Right lobe of liver (tissue), 6 donors: ENCODE measurements at regions not wholly inside any gene's neighbourhood (a gene's known extent, or its start where the extent isn't known, plus 50 kb on each side); places are given as distances from the start of the nearest gene placed in this dataset.

ENCODE experiments used
- ATAC-seq, 4 donors: fragments of 200-7000 bp; cut with Tn5 transposase; one replicate each; pipeline ENCODE4 v1.9.1; 2020; ENCODE audit warnings: mild to moderate bottlenecking in 4 of 4, moderate library complexity in 4 of 4
- DNase-seq, 3 donors: peaks; one replicate each; pipeline ENCODE4 v3.0.0-alpha.2; 2020
- H3K27ac ChIP-seq, 3 donors: fragments of 200-600 bp; one replicate each; pipeline ENCODE4 v1.8.0; 2022
- H3K27me3 ChIP-seq, 2 donors: fragments of 200-600 bp; one replicate each; pipeline ENCODE4 v1.8.0; 2022
- H3K36me3 ChIP-seq, 4 donors: fragments of 200-600 bp; sonication (generic) in 1 of 4; one replicate each; pipeline versions ENCODE4 v1.5.1 to v1.8.0; 2017 to 2022; ENCODE audit warnings: control low read depth in 1 of 4
- H3K4me1 ChIP-seq, 4 donors: fragments of 200-600 bp; sonication (generic) in 1 of 4; one replicate each; pipeline versions ENCODE4 v1.5.1 to v1.8.0; 2017 to 2022; ENCODE audit warnings: control low read depth in 1 of 4
- H3K4me3 ChIP-seq, 3 donors: fragments of 200-600 bp; one replicate each; pipeline ENCODE4 v1.8.0; 2022
- H3K9me3 ChIP-seq, 4 donors: fragments of 200-600 bp; sonication (generic) in 1 of 4; one replicate each; pipeline versions ENCODE4 v1.5.1 to v1.8.0; 2017 to 2022; ENCODE audit warnings: control low read depth in 1 of 4
- CTCF ChIP-seq, 4 donors: fragments of 200-600 bp in 3 of 4; fragments of 450-650 bp in 1 of 4; IDR thresholded peaks; one replicate each; pipeline versions ENCODE4 v1.5.1 to v1.8.0; 2016 to 2022; ENCODE audit warnings: antibody characterized with exemption in 4 of 4, mild to moderate bottlenecking in 2 of 4
- POLR2A ChIP-seq: fragments of 450-650 bp; IDR thresholded peaks from one replicate; pipeline ENCODE4 v1.6.1; 2017; ENCODE audit warnings: antibody characterized with exemption, mild to moderate bottlenecking
- whole genome bisulfite sequencing: methylation state at CpG from one replicate; pipeline ENCODE4 v1.1.6; 2018; ENCODE audit warnings: low coverage, low lambda C conversion rate; ENCODE audit not compliant: insufficient coverage; ENCODE audit errors: missing lambda C conversion rate; 5-methylcytosine and 5-hydroxymethylcytosine counted together
- intact Hi-C, 2 donors: fragments of 100-400 bp; cut with DNase I; formaldehyde crosslinking; loops; one replicate each; pipeline versions ENCODE4 v1.11.2 to v1.14.1; 2022
- donor health status: DM: no; HTN: yes; CAD: no.
- donor health status: DM: no; HTN: no; CAD: no.
- donor health status: DM: no; HTN: no; CAD: no.
- donor health status: DM: no; HTN: yes; CAD: no.
- donor health status: DM: no; HTN: yes; CAD: no.

GRCh38 chr7:57245206-57245605, 113.0 kb upstream of the ZNF479 start:
- Histone ChIP-seq H3K36me3 (no peaks in the 10 kb centered on the region), H3K9me3 (no peaks in the 10 kb centered on the region), H3K4me1 (no peaks in the 10 kb centered on the region), H3K27ac (no peak overlapping the region), H3K4me3 (no peak overlapping the region), H3K27me3 (no peaks in the 10 kb centered on the region)
- 51% methylated on average over 4 of the region's 4 CpGs for WGBS
- TF ChIP-seq CTCF (IDR thresholded peaks at IDR 0.05) (no peak), POLR2A (no peak)
- intact Hi-C loops: no loop called here
- DNase-seq: no peak
- ATAC-seq: peak in 1 of 4 donors; percentile 25

DNA sequence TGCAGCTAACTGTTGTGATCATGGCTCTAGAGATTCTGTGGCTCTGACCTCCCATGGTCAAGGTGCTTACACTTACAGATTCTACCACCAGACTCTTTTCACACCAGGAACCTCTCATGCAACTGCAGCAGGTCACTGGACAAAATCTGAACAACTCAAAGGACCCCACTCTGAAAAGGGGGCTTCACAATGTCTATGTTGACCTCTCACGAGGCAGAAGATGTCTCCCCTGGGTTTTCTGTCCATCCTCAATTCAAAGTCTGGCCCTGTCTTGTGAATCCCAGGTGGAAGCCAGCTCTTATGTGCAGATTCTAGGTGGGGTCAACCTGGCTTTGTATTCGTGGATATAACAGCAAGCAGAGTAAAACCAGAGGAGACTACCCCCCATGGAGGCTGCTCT, 118.6 kb upstream of the ZNF479 start:
- no peaks in the 10 kb centered on the region for H3K4me1 ChIP-seq
- H3K27me3 ChIP-seq: no peaks in the 10 kb centered on the region
- no peak overlapping the region for H3K27ac ChIP-seq
- H3K4me3 ChIP-seq: no peak overlapping the region
- intact Hi-C loops: no loop called here
- H3K9me3 ChIP-seq: no peaks in the 10 kb centered on the region
- no peak for ATAC-seq
- 13% methylated on average over 2 of the region's 2 CpGs for WGBS
- DNase-seq: no peak
- no peaks in the 10 kb centered on the region for H3K36me3 ChIP-seq
- no peak for TF ChIP-seq POLR2A
- TF ChIP-seq CTCF (IDR thresholded peaks at IDR 0.05): no peak

GRCh38 chr7:57256637-57257375, 124.6 kb upstream of the ZNF479 start:
- Histone ChIP-seq H3K27me3 (no peaks in the 10 kb centered on the region), H3K27ac (no peak overlapping the region), H3K4me3 (no peak overlapping the region), H3K36me3 (no peaks in the 10 kb centered on the region), H3K4me1 (no peaks in the 10 kb centered on the region), H3K9me3 (no peaks in the 10 kb centered on the region)
- WGBS: 77% methylated on average over 19 of the region's 44 CpGs
- ATAC-seq: peak in 1 of 4 donors; percentile 36
- TF ChIP-seq POLR2A (no peak), CTCF (IDR thresholded peaks at IDR 0.05) (no peak)
- no peak for DNase-seq
- intact Hi-C loops: no loop called here

DNA sequence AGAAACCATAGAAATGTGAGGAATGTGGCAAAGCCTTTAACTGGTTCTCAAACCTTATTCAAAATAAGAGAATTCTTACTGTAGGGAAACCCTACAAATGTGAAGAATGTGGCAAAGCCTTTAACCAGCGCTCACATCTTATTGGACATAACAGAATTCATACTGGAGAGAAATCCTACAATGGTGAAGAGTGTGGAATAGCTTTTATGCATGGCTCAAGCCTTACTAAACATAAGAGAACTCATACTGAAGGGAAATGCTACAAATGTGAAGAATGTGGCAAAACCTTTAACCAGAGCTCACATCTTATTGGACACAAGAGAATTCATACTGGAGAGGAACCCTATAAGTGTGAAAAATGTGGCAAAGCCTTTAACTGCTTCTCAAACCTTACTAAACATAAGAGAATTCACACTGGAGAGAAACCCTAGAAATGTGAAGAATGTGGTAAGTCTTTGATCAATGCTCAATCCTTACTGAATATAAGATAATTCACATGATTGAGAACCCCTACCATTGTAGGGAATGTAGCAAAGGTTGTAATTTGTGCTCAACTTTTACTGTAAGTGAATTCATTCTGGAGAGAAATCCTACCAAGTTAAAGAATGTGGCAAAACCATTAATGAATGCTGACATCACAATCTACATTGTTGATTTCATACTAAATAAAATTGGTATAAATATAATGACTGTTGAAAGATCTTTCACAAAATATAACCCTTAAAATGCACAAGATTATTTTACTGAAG, 142.5 kb upstream of the ZNF479 start:
- no peak for ATAC-seq

More for the DNA sequence above, 142.5 kb upstream of the ZNF479 start:
- Histone ChIP-seq H3K9me3 (peaks cover 0 to 17% (median 8%) of the 10 kb centered on the region in 4 donors), H3K36me3 (no peaks in the 10 kb centered on the region), H3K27ac (no peak overlapping the region), H3K4me1 (no peaks in the 10 kb centered on the region), H3K27me3 (no peaks in the 10 kb centered on the region), H3K4me3 (no peak overlapping the region)
- intact Hi-C loops: no loop called here
- TF ChIP-seq POLR2A: no peak
- TF ChIP-seq CTCF (IDR thresholded peaks at IDR 0.05): no peak
- DNase-seq: no peak
- 25% methylated on average over 1 of the region's 1 CpG for WGBS
